Thymus (tissue), 11 donors: ENCODE measurements at regions not wholly inside any gene's neighbourhood (a gene's known extent, or its start where the extent isn't known, plus 50 kb on each side); places are given as distances from the start of the nearest gene placed in this dataset.

Experiments
- DNase-seq, 9 donors: peaks; one replicate each; pipeline ENCODE4 v3.0.0-alpha.2; 2013; ENCODE audit warnings: low spot score in 9 of 9, low read depth in 6 of 9, missing footprints in 1 of 9
- H3K27ac ChIP-seq, 2 donors: one replicate each; pipeline ENCODE4 v1.5.1; 2013; ENCODE audit warnings: control low read depth in 1 of 2, low read depth in 1 of 2, low read length in 1 of 2, mild to moderate bottlenecking in 1 of 2, moderate library complexity in 1 of 2
- H3K27me3 ChIP-seq, 2 donors: one replicate each; pipeline ENCODE4 v1.5.1; 2013; ENCODE audit warnings: low read length in 1 of 2; ENCODE audit not compliant: control insufficient read depth in 2 of 2, insufficient read depth in 1 of 2
- H3K36me3 ChIP-seq, 2 donors: one replicate each; pipeline ENCODE4 v1.5.1; 2013; ENCODE audit warnings: low read length in 1 of 2, mild to moderate bottlenecking in 1 of 2, moderate library complexity in 1 of 2; ENCODE audit not compliant: control insufficient read depth in 2 of 2, insufficient read depth in 2 of 2
- H3K4me1 ChIP-seq, 2 donors: one replicate each; pipeline ENCODE4 v1.5.1; 2013; ENCODE audit warnings: low read length in 2 of 2; ENCODE audit not compliant: control insufficient read depth in 2 of 2, insufficient read depth in 2 of 2
- H3K4me3 ChIP-seq, 2 donors: one replicate each; pipeline ENCODE4 v1.5.1; 2013; ENCODE audit warnings: low read length in 2 of 2, control low read depth in 1 of 2, mild to moderate bottlenecking in 1 of 2
- H3K9me3 ChIP-seq, 2 donors: one replicate each; pipeline ENCODE4 v1.5.1; 2013; ENCODE audit warnings: low read length in 1 of 2, mild to moderate bottlenecking in 1 of 2; ENCODE audit not compliant: control insufficient read depth in 2 of 2, insufficient read depth in 1 of 2
- WGBS: extraction: QIAGEN DNeasy Blood & Tissue Kit; methylation state at CpG from one replicate; pipeline ENCODE4 v1.1.7; 2013; 5-methylcytosine and 5-hydroxymethylcytosine counted together
- donor health status: healthy.

- Histone ChIP-seq H3K36me3 (no peaks in the 10 kb centered on the region), H3K27me3 (no peaks in the 10 kb centered on the region), H3K4me1 (no peaks in the 10 kb centered on the region), H3K27ac (no peak overlapping the region), H3K4me3 (no peak overlapping the region), H3K9me3 (peaks cover 0 to 6% of the 10 kb centered on the region in 2 donors)
- WGBS = 95% methylated on average over 5 of the region's 5 CpGs
- no peak for DNase-seq
Observed at GRCh38 chr13:62973804-62974203, 1558.2 kb upstream of the PCDH20 start.

GRCh38 chr13:62964522-62964921 lies 1548.9 kb upstream of the PCDH20 start:
- Histone ChIP-seq H3K27me3 (no peaks in the 10 kb centered on the region), H3K4me1 (no peaks in the 10 kb centered on the region), H3K36me3 (no peaks in the 10 kb centered on the region), H3K27ac (no peak overlapping the region), H3K9me3 (no peaks in the 10 kb centered on the region), H3K4me3 (no peak overlapping the region)
- DNase-seq = no peak

GRCh38 chr13:62960723-62961122 lies 1545.1 kb upstream of the PCDH20 start:
- Histone ChIP-seq H3K27ac (no peak overlapping the region), H3K4me3 (no peak overlapping the region), H3K27me3 (no peaks in the 10 kb centered on the region), H3K9me3 (no peaks in the 10 kb centered on the region), H3K36me3 (no peaks in the 10 kb centered on the region), H3K4me1 (no peaks in the 10 kb centered on the region)
- WGBS = 77% methylated on average over 3 of the region's 3 CpGs
- no peak for DNase-seq

GRCh38 chr13:62933809-62934208 lies 1518.2 kb upstream of the PCDH20 start:
- no peak for DNase-seq
- no peak overlapping the region for H3K27ac ChIP-seq
- H3K9me3 ChIP-seq = no peaks in the 10 kb centered on the region
- no peaks in the 10 kb centered on the region for H3K4me1 ChIP-seq
- H3K4me3 ChIP-seq = no peak overlapping the region
- no peaks in the 10 kb centered on the region for H3K27me3 ChIP-seq
- no peaks in the 10 kb centered on the region for H3K36me3 ChIP-seq
- WGBS = 86% methylated on average over 1 of the region's 1 CpG

- Histone ChIP-seq H3K36me3 (no peaks in the 10 kb centered on the region), H3K27ac (no peak overlapping the region), H3K27me3 (no peaks in the 10 kb centered on the region), H3K9me3 (peaks cover 0 to 1% of the 10 kb centered on the region in 2 donors), H3K4me3 (no peak overlapping the region), H3K4me1 (no peaks in the 10 kb centered on the region)
- 68% methylated on average over 2 of the region's 2 CpGs for WGBS
- DNase-seq = no peak
Observed at GRCh38 chr13:62932256-62932883, 1516.7 kb upstream of the PCDH20 start.

- DNase-seq = no peak
- WGBS = 63% methylated on average over 1 of the region's 1 CpG
Observed at GRCh38 chr13:62931853-62932252, 1516.2 kb upstream of the PCDH20 start.

GRCh38 chr13:62924395-62924794 lies 1508.7 kb upstream of the PCDH20 start:
- no peaks in the 10 kb centered on the region for H3K4me1 ChIP-seq
- no peaks in the 10 kb centered on the region for H3K36me3 ChIP-seq
- no peak for DNase-seq
- H3K27me3 ChIP-seq = no peaks in the 10 kb centered on the region
- no peak overlapping the region for H3K27ac ChIP-seq
- peaks cover 0 to 1% of the 10 kb centered on the region in 2 donors for H3K9me3 ChIP-seq
- no peak overlapping the region for H3K4me3 ChIP-seq

More at GRCh38 chr13:62931853-62932252, 1516.2 kb upstream of the PCDH20 start:
- no peaks in the 10 kb centered on the region for H3K4me1 ChIP-seq
- no peak overlapping the region for H3K4me3 ChIP-seq
- no peak overlapping the region for H3K27ac ChIP-seq
- no peaks in the 10 kb centered on the region for H3K27me3 ChIP-seq
- H3K36me3 ChIP-seq = no peaks in the 10 kb centered on the region
- peaks cover 0 to 1% of the 10 kb centered on the region in 2 donors for H3K9me3 ChIP-seq

GRCh38 chr13:62920159-62920558 lies 1504.5 kb upstream of the PCDH20 start:
- no peak overlapping the region for H3K4me3 ChIP-seq
- WGBS = 95% methylated on average over 2 of the region's 2 CpGs
- H3K27ac ChIP-seq = no peak overlapping the region
- no peak for DNase-seq
- no peaks in the 10 kb centered on the region for H3K9me3 ChIP-seq
- no peaks in the 10 kb centered on the region for H3K4me1 ChIP-seq
- H3K36me3 ChIP-seq = no peaks in the 10 kb centered on the region
- no peaks in the 10 kb centered on the region for H3K27me3 ChIP-seq

GRCh38 chr13:62919491-62919890 lies 1503.8 kb upstream of the PCDH20 start:
- DNase-seq = no peak

More at GRCh38 chr13:62919491-62919890, 1503.8 kb upstream of the PCDH20 start:
- WGBS = 94% methylated on average over 12 of the region's 12 CpGs
- no peaks in the 10 kb centered on the region for H3K27me3 ChIP-seq
- H3K9me3 ChIP-seq = no peaks in the 10 kb centered on the region
- H3K4me1 ChIP-seq = no peaks in the 10 kb centered on the region
- no peaks in the 10 kb centered on the region for H3K36me3 ChIP-seq
- H3K4me3 ChIP-seq = no peak overlapping the region
- H3K27ac ChIP-seq = no peak overlapping the region
